ENCODE measurements at regions not wholly inside any gene's neighbourhood (a gene's known extent, or its start where the extent isn't known, plus 50 kb on each side); places are given as distances from the start of the nearest gene placed in this dataset.

GRCh38 chr6:140533526-140533925 is 1159.1 kb upstream of the CITED2 start:
- TF ChIP-seq CTCF (IDR thresholded peaks at IDR 0.05) (no peak), POLR2A (IDR thresholded peaks at IDR 0.05) (no peak)
